T1000 (cell line): ENCODE measurements at regions not wholly inside any gene's neighbourhood (a gene's known extent, or its start where the extent isn't known, plus 50 kb on each side); places are given as distances from the start of the nearest gene placed in this dataset.

Experiments
- DNase-seq: peaks from one replicate; lab custom pipeline; 2025; ENCODE audit warnings: mixed read lengths; lab: John Stamatoyannopoulos, UW

DNA sequence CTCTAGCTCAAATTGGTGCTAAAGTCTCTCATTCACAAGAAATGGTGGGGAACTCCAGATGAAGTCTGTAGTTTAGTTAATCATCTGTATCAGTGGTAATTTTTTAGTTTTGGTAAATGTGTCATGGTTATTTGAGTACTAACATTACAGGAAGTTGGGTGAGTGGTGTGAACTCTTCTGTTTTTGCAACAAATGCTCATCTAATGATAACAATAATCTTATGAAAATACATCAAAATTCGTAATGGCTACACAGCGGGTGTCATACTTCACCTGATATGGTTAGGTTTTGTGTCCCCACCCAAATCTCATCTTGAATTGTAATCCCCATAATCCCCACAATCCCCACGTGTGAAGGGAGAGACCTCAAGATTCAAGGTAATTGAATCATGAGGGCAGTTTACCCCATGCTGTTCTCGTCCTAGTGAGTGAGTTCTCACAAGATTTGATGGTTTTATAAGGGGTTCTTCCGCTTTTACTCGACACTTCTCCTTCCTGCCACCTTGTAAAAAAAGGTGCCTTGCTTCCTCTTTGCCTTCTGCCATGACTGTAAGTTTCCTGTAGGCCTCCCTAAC is 209.3 kb upstream of the FOXN3 start:
- no peak for DNase-seq

GRCh38 chr14:89625731-89626232 is 208.7 kb upstream of the FOXN3 start:
- no peak for DNase-seq

GRCh38 chr14:89625244-89625713 is 208.2 kb upstream of the FOXN3 start:
- DNase-seq, result no peak

DNA sequence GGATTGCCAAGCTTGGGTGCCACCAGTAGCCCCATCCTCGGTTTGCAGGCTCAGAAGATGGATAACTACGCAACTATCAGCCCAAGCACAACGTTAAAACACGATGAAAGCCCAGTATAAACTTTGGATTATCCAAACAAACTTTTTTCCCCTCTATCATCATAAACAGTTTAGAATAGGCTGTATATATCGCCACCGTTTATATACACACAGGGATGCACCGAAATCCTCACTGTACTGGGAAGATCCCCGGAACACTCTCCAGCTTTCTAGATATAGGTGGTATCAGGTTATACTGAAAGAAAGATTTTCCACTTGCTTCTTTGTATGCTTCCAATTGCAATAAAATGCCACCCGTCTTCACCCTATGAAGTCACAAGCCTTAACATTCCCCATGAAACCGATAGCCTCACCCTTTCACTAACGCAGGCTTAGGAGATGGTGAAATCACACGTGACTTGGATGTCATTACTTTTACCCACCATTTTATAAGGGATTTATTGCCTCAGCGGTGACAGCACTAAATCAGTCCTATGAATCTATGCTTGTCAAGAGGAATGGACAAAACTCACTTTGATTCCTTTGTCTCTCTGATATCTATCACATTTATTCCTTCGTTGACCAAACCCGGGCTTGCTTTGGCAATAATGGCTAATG is 207.6 kb upstream of the FOXN3 start:
- DNase-seq, result no peak

DNA sequence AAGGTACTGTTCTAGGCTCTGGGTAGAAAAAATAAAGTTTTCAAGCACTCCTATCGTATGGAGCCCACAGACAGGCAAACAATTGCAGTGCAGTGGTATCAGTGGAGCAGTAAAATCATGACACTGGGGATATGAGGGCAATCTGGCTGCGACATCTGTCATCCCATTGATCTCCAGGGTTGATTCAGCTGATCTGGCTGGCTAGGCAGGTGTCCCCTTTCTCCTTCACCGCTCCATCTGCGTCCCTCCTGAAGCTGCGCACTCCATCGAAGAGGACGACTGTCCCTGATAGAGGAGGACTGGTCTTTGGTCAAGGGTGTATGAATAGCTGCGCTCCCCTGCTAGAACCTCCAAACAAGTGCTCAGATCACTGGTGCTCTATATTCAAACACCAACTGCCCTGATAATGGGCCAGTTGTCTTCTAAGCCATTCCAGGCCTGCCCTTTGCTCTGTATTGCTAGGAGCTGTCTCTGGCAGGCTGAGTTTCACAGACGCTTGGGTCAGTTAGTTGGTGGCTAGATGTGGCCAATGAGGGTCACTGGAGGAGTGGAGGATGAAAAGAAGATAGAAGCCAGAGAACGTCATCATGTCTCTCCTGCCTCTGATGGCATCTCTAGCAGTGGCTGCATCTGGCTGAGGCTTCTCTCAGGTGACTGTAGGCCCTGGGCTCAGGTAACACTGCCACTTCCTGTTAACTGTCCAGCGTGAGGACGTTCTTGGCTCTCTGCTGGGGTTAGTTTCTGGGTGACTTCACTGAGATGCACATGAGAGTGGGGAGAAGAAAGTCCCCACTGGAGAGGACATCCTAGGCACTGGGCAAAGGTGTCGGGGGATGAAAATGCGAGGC is 205.0 kb upstream of the FOXN3 start:
- DNase-seq, result no peak

DNA sequence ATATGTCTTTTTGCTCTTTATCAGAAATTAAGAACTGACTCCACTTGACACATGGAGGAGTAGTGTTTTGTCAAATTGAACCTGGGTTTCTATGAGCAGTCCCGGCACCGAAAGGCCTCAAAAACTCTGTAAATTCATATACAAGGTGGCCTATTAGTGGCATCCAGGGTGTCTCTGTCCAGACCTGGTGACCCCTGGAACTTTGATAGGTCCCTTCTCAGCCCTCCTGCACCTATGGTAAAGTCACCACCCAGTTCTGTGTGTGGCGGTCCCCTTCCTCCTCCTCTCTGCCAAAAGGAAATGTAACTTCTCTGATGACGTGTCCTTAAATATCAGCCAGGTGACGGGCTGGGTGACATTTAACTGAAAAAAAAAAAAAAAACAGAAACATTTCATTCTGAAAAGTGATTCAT is 204.0 kb upstream of the FOXN3 start:
- DNase-seq, result no peak

GRCh38 chr14:89620436-89620835 is 203.4 kb upstream of the FOXN3 start:
- DNase-seq, result no peak

DNA sequence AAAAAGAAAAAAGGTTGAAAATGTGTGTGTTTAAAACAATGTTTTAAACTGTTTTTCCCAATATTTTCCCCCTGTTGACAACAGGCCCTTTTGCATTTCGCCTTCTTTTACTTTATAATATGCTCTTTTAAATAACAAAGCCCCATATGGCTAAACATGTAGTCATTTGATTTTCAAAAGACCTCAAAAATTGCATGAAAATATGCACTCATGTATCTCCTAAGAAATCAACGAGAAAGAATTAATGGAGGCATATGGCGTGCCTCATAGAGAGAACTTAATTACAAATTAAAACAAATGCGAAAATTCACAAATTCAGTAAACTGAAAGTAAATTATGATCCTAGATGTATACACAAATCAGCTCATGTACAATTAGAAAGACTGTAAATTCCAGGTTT is 202.6 kb upstream of the FOXN3 start:
- DNase-seq, result no peak

DNA sequence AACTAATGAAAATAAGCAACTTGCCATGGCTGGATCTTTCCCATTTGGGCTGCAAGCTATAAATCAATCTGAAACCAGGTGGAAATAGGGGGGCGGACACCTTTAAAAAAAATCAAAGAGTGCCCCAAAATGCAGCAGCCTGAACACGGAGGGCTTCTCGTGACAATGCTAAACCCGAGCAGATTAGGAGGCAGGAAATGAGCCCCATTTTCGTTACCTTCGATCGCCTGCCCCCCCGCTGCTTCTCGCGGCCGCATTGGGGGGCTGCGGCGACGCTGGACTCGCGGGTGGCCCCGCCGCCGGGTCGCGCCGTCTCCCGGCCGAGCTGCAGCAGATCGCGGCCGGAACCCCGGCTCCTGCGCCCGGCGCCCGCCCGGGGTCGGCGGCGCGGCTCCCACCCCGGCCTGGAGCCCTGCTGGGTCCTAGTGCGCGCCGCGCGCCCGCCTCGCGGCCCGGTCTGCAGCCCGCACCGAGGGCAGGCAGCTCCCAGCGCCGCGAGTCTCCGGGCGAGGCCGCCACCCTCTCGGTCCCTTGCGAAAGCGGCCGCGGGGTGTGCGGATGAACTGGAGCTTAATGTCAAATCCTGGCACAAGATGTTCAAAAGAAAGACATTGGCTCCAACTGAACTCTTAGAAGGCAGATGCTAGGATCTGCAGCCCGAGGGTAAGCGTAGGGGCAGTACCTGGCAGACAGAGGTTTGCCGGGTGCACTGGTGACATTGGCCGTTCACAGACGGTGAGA is 201.9 kb upstream of the FOXN3 start:
- no peak for DNase-seq

GRCh38 chr14:89618330-89618708 is 201.3 kb upstream of the FOXN3 start:
- no peak for DNase-seq

DNA sequence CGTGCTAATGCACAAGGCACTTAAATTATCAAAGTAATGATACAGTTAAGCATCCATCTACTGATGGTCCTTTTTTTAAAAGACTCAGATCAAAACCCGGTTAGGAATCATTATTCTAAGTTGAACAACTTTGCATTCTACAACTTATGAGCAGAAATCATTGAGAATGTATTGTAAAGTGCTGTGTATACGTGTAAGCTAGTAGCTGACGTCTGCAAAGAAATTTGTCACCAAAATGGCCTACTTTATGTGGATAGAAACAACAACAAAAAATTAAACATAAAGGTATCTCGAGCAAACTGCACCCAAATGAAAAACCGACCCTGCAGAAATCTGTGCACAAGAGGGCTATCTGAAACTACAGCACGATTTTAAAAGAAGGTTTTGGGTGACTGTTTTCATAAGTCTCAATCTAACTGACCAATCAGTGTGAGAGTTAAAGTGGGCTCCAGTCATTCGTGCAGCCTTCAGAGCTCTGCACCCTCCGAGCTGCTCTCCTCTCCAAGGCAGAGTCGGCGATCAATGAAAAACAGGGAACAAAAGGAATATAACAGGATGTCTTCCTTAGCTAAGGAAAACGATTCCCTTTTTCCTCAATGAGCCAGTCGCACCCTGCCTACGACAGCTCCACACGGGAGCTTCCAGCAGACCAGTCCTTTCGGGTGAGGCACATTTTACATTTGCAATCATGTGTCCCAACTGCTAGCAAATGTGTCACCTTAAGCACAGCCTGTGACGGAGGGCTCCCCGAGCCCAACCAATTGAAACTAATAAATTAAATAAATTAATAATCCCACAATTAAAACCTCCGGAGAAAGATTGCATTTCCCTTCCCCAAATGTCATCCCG is 200.7 kb upstream of the FOXN3 start:
- no peak for DNase-seq

DNA sequence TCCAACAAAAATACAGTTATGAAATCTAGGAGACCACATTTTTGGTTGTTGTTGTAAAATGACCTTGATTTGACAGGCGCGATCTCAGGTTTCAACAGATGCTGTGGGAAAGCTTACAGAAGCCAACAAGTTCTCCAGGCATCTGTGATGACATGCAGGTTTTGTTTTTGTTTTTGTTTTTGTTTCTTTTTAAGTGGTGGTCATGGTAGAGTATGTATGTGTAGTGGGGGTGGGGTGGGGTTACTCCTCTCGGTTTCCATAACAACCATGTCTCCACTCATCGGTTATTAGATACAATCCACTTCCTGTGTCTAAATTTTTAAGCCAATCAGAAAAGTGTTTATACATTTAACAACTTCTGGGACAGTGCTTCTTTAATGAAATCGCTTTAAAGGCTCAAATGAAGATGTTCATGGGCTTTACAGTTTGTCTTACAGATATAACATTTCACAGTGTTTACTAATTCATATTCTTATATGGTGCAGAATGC is 199.9 kb upstream of the FOXN3 start:
- DNase-seq, result no peak

DNA sequence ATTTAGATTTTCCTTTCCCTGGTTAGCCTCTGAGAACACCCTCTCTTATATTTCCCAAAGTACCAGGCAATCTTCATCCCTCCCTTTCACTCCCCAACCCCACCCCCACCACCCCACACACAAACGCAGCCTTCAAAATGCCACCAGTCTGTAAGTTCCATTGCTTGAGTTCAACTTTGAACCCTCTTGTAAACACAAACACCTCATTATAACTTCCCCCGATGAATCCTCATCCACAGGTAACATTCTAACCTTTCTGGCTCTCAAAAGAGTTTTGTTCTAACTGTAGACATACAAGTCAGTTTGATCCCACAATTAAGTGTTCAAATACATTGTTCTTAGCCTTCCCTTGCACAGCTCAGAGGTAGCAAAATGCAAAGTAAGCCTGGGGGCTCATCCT is 199.4 kb upstream of the FOXN3 start:
- DNase-seq, result no peak

DNA sequence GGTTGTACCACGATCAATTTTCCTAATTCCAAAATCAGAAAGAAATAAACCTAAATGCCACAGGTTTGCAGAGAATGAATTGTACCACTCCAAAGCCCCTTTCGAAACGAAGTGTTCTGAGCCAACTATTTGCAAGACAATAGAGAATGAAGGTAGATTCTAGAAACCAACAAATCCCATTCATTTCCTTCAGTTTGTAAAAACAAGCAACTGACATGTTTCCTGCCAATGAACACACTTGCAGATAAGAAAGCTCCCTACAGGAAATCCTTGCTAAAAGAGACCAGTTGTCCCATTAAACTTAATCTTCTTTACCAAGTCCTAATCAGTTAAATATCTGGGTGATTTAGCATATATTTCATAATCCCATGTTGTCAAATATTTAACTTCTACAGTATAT is 198.4 kb upstream of the FOXN3 start:
- DNase-seq, result no peak

- DNase-seq, result no peak
Observed at GRCh38 chr14:89614009-89614691, 197.1 kb upstream of the FOXN3 start.

GRCh38 chr14:89613260-89614008 is 196.4 kb upstream of the FOXN3 start:
- no peak for DNase-seq

DNA sequence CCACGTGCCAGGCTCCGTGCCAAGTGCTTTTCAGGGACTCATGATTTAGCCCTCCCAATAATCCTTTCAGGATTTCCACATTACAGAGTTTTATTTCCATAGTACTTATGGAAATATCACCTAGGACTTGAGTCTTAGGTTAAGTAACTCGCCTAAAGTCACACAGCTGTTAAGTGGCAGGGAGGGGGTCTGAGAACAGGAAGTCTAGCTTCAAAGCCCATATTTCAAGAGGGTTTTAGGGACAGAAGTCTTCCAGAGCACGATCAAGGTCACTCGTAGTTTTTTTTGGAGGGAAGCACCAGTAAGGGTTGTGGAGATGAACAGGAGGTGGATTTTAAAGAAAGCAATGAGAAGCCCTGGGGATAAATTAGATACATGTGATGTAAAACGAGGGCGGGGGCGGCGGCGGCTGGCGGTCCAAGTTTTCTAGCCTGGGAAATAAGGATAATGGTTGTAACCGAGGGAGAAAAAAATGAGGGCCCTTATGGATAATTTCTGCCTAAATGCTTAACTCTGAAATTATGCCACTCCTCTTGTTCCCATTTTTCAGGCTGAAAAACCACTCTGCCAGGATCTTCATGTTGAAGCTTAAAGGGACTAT is 192.6 kb upstream of the FOXN3 start:
- DNase-seq, result no peak

DNA sequence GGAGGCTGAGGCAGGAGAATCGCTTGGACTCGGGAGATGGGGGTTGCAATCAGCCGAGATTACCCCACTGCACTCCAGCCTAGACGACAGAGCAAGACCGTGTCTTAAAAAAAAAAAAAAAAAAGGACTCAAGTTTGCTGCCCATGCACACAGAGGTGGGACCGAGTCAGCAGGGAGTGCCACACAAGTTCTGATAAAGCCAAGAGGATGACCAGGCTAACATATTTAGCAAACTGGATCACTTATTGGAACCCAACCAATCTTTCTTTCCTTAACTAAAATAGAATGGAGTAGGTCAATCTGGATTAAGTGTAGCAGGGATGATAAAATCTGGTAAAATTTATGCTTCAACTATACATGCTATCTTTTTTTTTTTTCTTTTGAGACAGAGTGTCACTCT is 190.4 kb upstream of the FOXN3 start:
- DNase-seq, result no peak

DNA sequence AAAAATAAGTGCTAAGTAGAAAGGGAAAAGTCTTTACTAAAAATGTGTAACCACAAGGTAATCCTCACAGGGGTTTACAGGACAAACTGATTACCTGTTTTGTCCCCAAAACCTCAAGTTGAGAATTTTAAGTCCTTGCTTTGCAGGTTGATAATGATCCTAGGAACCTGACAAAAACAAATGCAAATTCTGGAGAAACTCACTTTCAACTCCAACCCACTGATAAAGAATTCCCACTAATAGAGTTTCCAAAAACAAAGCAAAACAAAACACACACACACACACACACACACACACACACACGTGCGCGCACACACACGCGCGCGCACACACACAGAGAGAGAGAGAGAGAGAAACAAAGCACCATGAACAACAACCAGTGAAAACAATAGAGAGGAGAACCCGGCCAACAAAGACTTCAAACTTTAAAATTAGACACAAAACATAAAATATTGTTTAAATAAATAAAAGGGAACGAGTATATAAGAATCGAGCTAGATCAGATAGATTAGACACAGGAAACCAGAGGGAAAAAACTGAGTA is 187.0 kb upstream of the FOXN3 start:
- no peak for DNase-seq
